Effector memory CD4-positive, alpha-beta T cell (primary cell): ENCODE measurements at regions not wholly inside any gene's neighbourhood (a gene's known extent, or its start where the extent isn't known, plus 50 kb on each side); places are given as distances from the start of the nearest gene placed in this dataset.

ENCODE experiments used
- DNase-seq, 3 donors: peaks; one replicate each; pipeline ENCODE4 v3.0.0-alpha.2; 2020
- H3K27ac ChIP-seq: 2 replicates; pipeline ENCODE4 v1.7.0; 2013; ENCODE audit warnings: mild to moderate bottlenecking, low read length, moderate library complexity; ENCODE audit not compliant: insufficient read depth, poor library complexity, severe bottlenecking
- H3K27me3 ChIP-seq: replicated peaks from 2 replicates; pipeline ENCODE4 v1.7.0; 2013; ENCODE audit warnings: mild to moderate bottlenecking, low read length; ENCODE audit not compliant: insufficient read depth, control insufficient read depth, poor library complexity, severe bottlenecking
- H3K36me3 ChIP-seq: 2 replicates; pipeline ENCODE4 v1.7.0; 2013; ENCODE audit warnings: mild to moderate bottlenecking, low read length, moderate library complexity; ENCODE audit not compliant: control insufficient read depth, insufficient read depth
- H3K4me1 ChIP-seq: 2 replicates; pipeline ENCODE4 v1.7.0; 2013; ENCODE audit warnings: low read length, mild to moderate bottlenecking; ENCODE audit not compliant: control insufficient read depth, insufficient read depth, poor library complexity, severe bottlenecking
- H3K4me3 ChIP-seq: 2 replicates; pipeline ENCODE4 v1.7.0; 2013; ENCODE audit warnings: low read length, low read depth, mild to moderate bottlenecking; ENCODE audit not compliant: insufficient read depth, poor library complexity, severe bottlenecking
- H3K9me3 ChIP-seq: 2 replicates; pipeline ENCODE4 v1.7.0; 2013; ENCODE audit warnings: mild to moderate bottlenecking, low read length, moderate library complexity; ENCODE audit not compliant: control insufficient read depth

GRCh38 chr11:45528435-45528834 is 137.0 kb downstream of the CHST1 start:
- Histone ChIP-seq H3K9me3 (no peaks in the 10 kb centered on the region), H3K4me1 (no peaks in the 10 kb centered on the region), H3K4me3 (no peak overlapping the region), H3K27me3 (no peaks in the 10 kb centered on the region), H3K36me3 (no peaks in the 10 kb centered on the region), H3K27ac (no peak overlapping the region)
- DNase-seq: no peak

GRCh38 chr11:45527898-45528297 is 137.5 kb downstream of the CHST1 start:
- Histone ChIP-seq H3K27me3 (no peaks in the 10 kb centered on the region), H3K27ac (no peak overlapping the region), H3K9me3 (no peaks in the 10 kb centered on the region), H3K4me1 (no peaks in the 10 kb centered on the region), H3K4me3 (no peak overlapping the region), H3K36me3 (no peaks in the 10 kb centered on the region)
- DNase-seq: no peak

GRCh38 chr11:45525393-45525792 is 140.0 kb downstream of the CHST1 start:
- Histone ChIP-seq H3K27me3 (no peaks in the 10 kb centered on the region), H3K9me3 (no peaks in the 10 kb centered on the region), H3K4me3 (no peak overlapping the region), H3K27ac (no peak overlapping the region), H3K4me1 (no peaks in the 10 kb centered on the region), H3K36me3 (no peaks in the 10 kb centered on the region)
- DNase-seq: no peak

GRCh38 chr11:45523760-45524159 is 141.7 kb downstream of the CHST1 start:
- no peaks in the 10 kb centered on the region for H3K4me1 ChIP-seq
- H3K27ac ChIP-seq: no peak overlapping the region
- no peaks in the 10 kb centered on the region for H3K9me3 ChIP-seq
- DNase-seq: no peak
- no peaks in the 10 kb centered on the region for H3K36me3 ChIP-seq
- H3K27me3 ChIP-seq: no peaks in the 10 kb centered on the region
- no peak overlapping the region for H3K4me3 ChIP-seq

GRCh38 chr11:45518833-45519535 is 146.4 kb downstream of the CHST1 start:
- Histone ChIP-seq H3K9me3 (no peaks in the 10 kb centered on the region), H3K4me1 (no peaks in the 10 kb centered on the region), H3K4me3 (no peak overlapping the region), H3K27ac (no peak overlapping the region), H3K36me3 (no peaks in the 10 kb centered on the region), H3K27me3 (no peaks in the 10 kb centered on the region)
- no peak for DNase-seq

GRCh38 chr11:45518141-45518832 is 147.1 kb downstream of the CHST1 start:
- Histone ChIP-seq H3K36me3 (no peaks in the 10 kb centered on the region), H3K4me1 (no peaks in the 10 kb centered on the region), H3K27me3 (no peaks in the 10 kb centered on the region), H3K27ac (no peak overlapping the region), H3K9me3 (no peaks in the 10 kb centered on the region), H3K4me3 (no peak overlapping the region)
- DNase-seq: no peak

GRCh38 chr11:45517171-45517770 is 148.2 kb downstream of the CHST1 start:
- no peaks in the 10 kb centered on the region for H3K36me3 ChIP-seq
- no peak overlapping the region for H3K4me3 ChIP-seq
- no peaks in the 10 kb centered on the region for H3K27me3 ChIP-seq
- no peaks in the 10 kb centered on the region for H3K9me3 ChIP-seq
- DNase-seq: no peak
- H3K4me1 ChIP-seq: no peaks in the 10 kb centered on the region
- H3K27ac ChIP-seq: no peak overlapping the region

- H3K27me3 ChIP-seq: no peaks in the 10 kb centered on the region
- no peak for DNase-seq
- no peaks in the 10 kb centered on the region for H3K9me3 ChIP-seq
- no peak overlapping the region for H3K27ac ChIP-seq
- H3K4me1 ChIP-seq: no peaks in the 10 kb centered on the region
- H3K4me3 ChIP-seq: no peak overlapping the region
- no peaks in the 10 kb centered on the region for H3K36me3 ChIP-seq
Observed at GRCh38 chr11:45513821-45514340, 151.5 kb downstream of the CHST1 start.

GRCh38 chr11:45512471-45513148 is 152.8 kb downstream of the CHST1 start:
- Histone ChIP-seq H3K36me3 (no peaks in the 10 kb centered on the region), H3K9me3 (no peaks in the 10 kb centered on the region), H3K4me3 (no peak overlapping the region), H3K4me1 (no peaks in the 10 kb centered on the region), H3K27me3 (peaks cover 3% of the 10 kb centered on the region), H3K27ac (no peak overlapping the region)
- DNase-seq: no peak
